IPS-20b (cell line): ENCODE measurements at regions not wholly inside any gene's neighbourhood (a gene's known extent, or its start where the extent isn't known, plus 50 kb on each side); places are given as distances from the start of the nearest gene placed in this dataset.
A peak's percentile ranks its signal among the peaks of the same experiment; 100 is the strongest.

ENCODE experiments used
- H3K27ac ChIP-seq: one replicate; pipeline ENCODE4 v1.5.1; 2013; ENCODE audit warnings: low read length
- H3K27me3 ChIP-seq: 2 replicates; pipeline ENCODE4 v1.6.1; 2013; ENCODE audit warnings: mild to moderate bottlenecking, low read length, inconsistent platforms; ENCODE audit not compliant: insufficient read depth
- H3K36me3 ChIP-seq: 2 replicates; pipeline ENCODE4 v1.6.1; 2013; ENCODE audit warnings: low read depth, mild to moderate bottlenecking, inconsistent platforms, low read length, moderate library complexity; ENCODE audit not compliant: insufficient read depth
- H3K4me1 ChIP-seq: 2 replicates; pipeline ENCODE4 v1.6.1; 2013; ENCODE audit warnings: mild to moderate bottlenecking, control low read depth, inconsistent platforms, low read length, moderate library complexity; ENCODE audit not compliant: insufficient read depth
- H3K4me3 ChIP-seq: 2 replicates; pipeline ENCODE4 v1.5.1; 2013; ENCODE audit warnings: mild to moderate bottlenecking, low read length, inconsistent platforms
- H3K9ac ChIP-seq: 2 replicates; pipeline ENCODE4 v1.6.1; 2013; ENCODE audit warnings: low read depth, mild to moderate bottlenecking, inconsistent platforms, low read length, moderate library complexity
- H3K9me3 ChIP-seq: 2 replicates; pipeline ENCODE4 v1.6.1; 2013; ENCODE audit warnings: mild to moderate bottlenecking, low read depth, low read length, inconsistent platforms; ENCODE audit not compliant: insufficient read depth

GRCh38 chr12:24285448-24285847 is 336.0 kb upstream of the SOX5 start:
- H3K9ac ChIP-seq, result no peak overlapping the region
- no peaks in the 10 kb centered on the region for H3K36me3 ChIP-seq
- H3K4me1 ChIP-seq, result peaks cover 14% of the 10 kb centered on the region; the same call in 1 of the 2 replicates
- H3K9me3 ChIP-seq, result no peaks in the 10 kb centered on the region
- H3K27ac ChIP-seq, result no peak overlapping the region
- no peak overlapping the region for H3K4me3 ChIP-seq
- no peaks in the 10 kb centered on the region for H3K27me3 ChIP-seq

- Histone ChIP-seq H3K27me3 (no peaks in the 10 kb centered on the region), H3K27ac (no peak overlapping the region), H3K36me3 (no peaks in the 10 kb centered on the region), H3K4me1 (peaks cover 19% of the 10 kb centered on the region; the same call in 1 of the 2 replicates), H3K9me3 (no peaks in the 10 kb centered on the region), H3K4me3 (0 out of 2 replicates have a peak overlapping the region, but pooled peaks have one; percentile 17), H3K9ac (no peak overlapping the region)
Measured at GRCh38 chr12:24281341-24281740, 331.9 kb upstream of the SOX5 start.

- no peak overlapping the region for H3K4me3 ChIP-seq
- H3K9ac ChIP-seq, result no peak overlapping the region
- H3K36me3 ChIP-seq, result no peaks in the 10 kb centered on the region
- no peaks in the 10 kb centered on the region for H3K27me3 ChIP-seq
- H3K9me3 ChIP-seq, result no peaks in the 10 kb centered on the region
- no peak overlapping the region for H3K27ac ChIP-seq
- peaks cover 19% of the 10 kb centered on the region; the same call in 1 of the 2 replicates for H3K4me1 ChIP-seq
Measured at GRCh38 chr12:24280056-24280842, 330.8 kb upstream of the SOX5 start.

GRCh38 chr12:24278832-24279231 is 329.4 kb upstream of the SOX5 start:
- H3K27me3 ChIP-seq, result no peaks in the 10 kb centered on the region

GRCh38 chr12:24270965-24271364 is 321.5 kb upstream of the SOX5 start:
- Histone ChIP-seq H3K9me3 (no peaks in the 10 kb centered on the region), H3K36me3 (no peaks in the 10 kb centered on the region), H3K27me3 (no peaks in the 10 kb centered on the region), H3K9ac (no peak overlapping the region), H3K27ac (no peak overlapping the region), H3K4me1 (no peaks in the 10 kb centered on the region), H3K4me3 (no peak overlapping the region)

More at GRCh38 chr12:24278832-24279231, 329.4 kb upstream of the SOX5 start:
- Histone ChIP-seq H3K9me3 (no peaks in the 10 kb centered on the region), H3K9ac (no peak overlapping the region), H3K4me1 (peaks cover 19% of the 10 kb centered on the region; the same call in 1 of the 2 replicates), H3K4me3 (no peak overlapping the region), H3K36me3 (no peaks in the 10 kb centered on the region), H3K27ac (no peak overlapping the region)

- Histone ChIP-seq H3K4me1 (no peaks in the 10 kb centered on the region), H3K27me3 (no peaks in the 10 kb centered on the region), H3K9ac (no peak overlapping the region), H3K4me3 (no peak overlapping the region), H3K36me3 (no peaks in the 10 kb centered on the region), H3K27ac (no peak overlapping the region), H3K9me3 (no peaks in the 10 kb centered on the region)
Measured at GRCh38 chr12:24270464-24270863, 321.0 kb upstream of the SOX5 start.

- no peak overlapping the region for H3K27ac ChIP-seq
- no peak overlapping the region for H3K4me3 ChIP-seq
- no peaks in the 10 kb centered on the region for H3K4me1 ChIP-seq
- no peaks in the 10 kb centered on the region for H3K36me3 ChIP-seq
- no peaks in the 10 kb centered on the region for H3K27me3 ChIP-seq
- H3K9me3 ChIP-seq, result no peaks in the 10 kb centered on the region
- H3K9ac ChIP-seq, result no peak overlapping the region
Measured at GRCh38 chr12:24268663-24269186, 319.3 kb upstream of the SOX5 start.

GRCh38 chr12:24266982-24267381 is 317.5 kb upstream of the SOX5 start:
- H3K36me3 ChIP-seq, result no peaks in the 10 kb centered on the region
- H3K4me1 ChIP-seq, result no peaks in the 10 kb centered on the region
- no peak overlapping the region for H3K4me3 ChIP-seq
- H3K27ac ChIP-seq, result no peak overlapping the region
- no peaks in the 10 kb centered on the region for H3K27me3 ChIP-seq
- H3K9ac ChIP-seq, result no peak overlapping the region
- no peaks in the 10 kb centered on the region for H3K9me3 ChIP-seq

GRCh38 chr12:24256684-24257083 is 307.2 kb upstream of the SOX5 start:
- no peak overlapping the region for H3K27ac ChIP-seq
- no peaks in the 10 kb centered on the region for H3K36me3 ChIP-seq
- H3K9ac ChIP-seq, result no peak overlapping the region
- H3K4me1 ChIP-seq, result peaks cover 39% of the 10 kb centered on the region
- no peaks in the 10 kb centered on the region for H3K9me3 ChIP-seq
- H3K4me3 ChIP-seq, result 0 out of 2 replicates have a peak overlapping the region, but pooled peaks have one; percentile 1
- no peaks in the 10 kb centered on the region for H3K27me3 ChIP-seq

GRCh38 chr12:24255920-24256665 is 306.6 kb upstream of the SOX5 start:
- no peak overlapping the region for H3K9ac ChIP-seq
- H3K27me3 ChIP-seq, result no peaks in the 10 kb centered on the region
- no peak overlapping the region for H3K27ac ChIP-seq
- no peaks in the 10 kb centered on the region for H3K9me3 ChIP-seq
- H3K4me3 ChIP-seq, result peak overlapping the region; percentile 17; the same call in 1 of the 2 replicates
- peaks cover 39% of the 10 kb centered on the region for H3K4me1 ChIP-seq
- no peaks in the 10 kb centered on the region for H3K36me3 ChIP-seq

- H3K4me1 ChIP-seq, result peaks cover 39% of the 10 kb centered on the region
Measured at GRCh38 chr12:24252602-24253001, 303.1 kb upstream of the SOX5 start.

More at GRCh38 chr12:24252602-24253001, 303.1 kb upstream of the SOX5 start:
- peak overlapping the region; percentile 44 for H3K4me3 ChIP-seq
- no peaks in the 10 kb centered on the region for H3K27me3 ChIP-seq
- H3K9me3 ChIP-seq, result no peaks in the 10 kb centered on the region
- H3K36me3 ChIP-seq, result no peaks in the 10 kb centered on the region
- H3K27ac ChIP-seq, result peak overlapping the region; percentile 34
- H3K9ac ChIP-seq, result peak overlapping the region; percentile 63; the same call in 1 of the 2 replicates
